ENCODE measurements at regions not wholly inside any gene's neighbourhood (a gene's known extent, or its start where the extent isn't known, plus 50 kb on each side); places are given as distances from the start of the nearest gene placed in this dataset.
A peak's percentile ranks its signal among the peaks of the same experiment; 100 is the strongest.

DNA sequence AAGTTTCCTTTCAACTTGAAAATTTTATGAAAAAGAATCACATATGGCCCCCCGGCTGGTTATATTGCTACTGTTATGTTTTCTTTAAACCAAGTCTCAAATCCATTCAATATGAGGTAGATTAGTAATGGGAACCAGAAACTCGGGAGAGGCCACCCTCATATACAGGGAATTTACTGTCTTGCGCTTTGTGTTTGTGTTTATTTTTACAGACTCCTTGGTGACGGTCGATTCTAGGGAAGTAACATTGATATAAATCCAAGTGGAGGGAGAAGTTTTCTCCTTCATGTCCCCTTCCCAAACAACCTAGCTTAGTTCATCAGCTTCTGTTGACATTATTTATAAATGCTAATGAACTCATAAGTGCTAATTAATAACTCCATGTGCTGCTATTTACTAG is 163.5 kb upstream of the LMO4 start:
- WGBS, 10 experiments = 38 to 97% (median 92%) methylated on average over 1 to 5 of the region's 5 CpGs; no CpG with 5 or more reads in 1 of the 10 experiments
- in situ Hi-C loops (cut with MboI; ENCODE audit: low pct_unique_long_range_greater_than_20kb in 2 of 9, low sequenced_read_pairs in 9 of 9, unreplicated experiment in 9 of 9) = no loop called here
- H3K4me1 ChIP-seq (replicated peaks in 1 of 2) = peaks cover 6 to 10% of the 10 kb centered on the region in 2 donors
- H3K4me3 ChIP-seq = no peak overlapping the region
- no peak overlapping the region for H3K27ac ChIP-seq
- ATAC-seq (replicated peaks in 6 of 8) = no peak

DNA sequence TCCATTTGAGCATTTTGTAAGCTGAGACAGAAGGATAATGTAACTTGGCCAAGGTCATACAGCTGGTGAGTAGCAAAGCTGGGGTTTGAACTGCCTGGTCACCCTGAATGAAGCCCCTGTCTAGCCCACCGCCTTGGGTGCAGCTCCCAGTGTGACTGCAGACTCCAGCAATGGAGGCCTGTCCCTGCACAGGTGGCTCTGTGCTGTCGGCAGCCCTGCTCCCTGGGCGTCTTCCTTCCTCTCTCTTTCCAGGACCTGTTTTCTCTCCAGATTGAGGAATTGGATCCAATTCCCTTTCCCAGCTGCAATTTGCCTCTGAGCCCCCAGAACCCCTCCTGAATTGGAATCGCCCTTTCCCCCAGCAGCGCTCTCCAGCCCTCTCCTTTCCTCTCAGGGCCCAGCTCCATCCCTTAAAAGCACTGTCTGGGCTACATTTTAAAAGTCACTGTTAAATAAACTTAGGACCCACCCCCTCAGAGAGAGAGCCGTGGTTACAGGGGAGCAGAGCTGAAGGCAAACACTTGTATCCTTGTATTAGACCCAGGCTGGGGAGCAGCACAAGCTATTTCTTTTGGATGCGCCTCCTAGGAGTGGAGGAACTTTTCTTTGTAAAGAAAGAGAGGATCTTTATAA is 161.4 kb upstream of the LMO4 start:
- in situ Hi-C loops (cut with MboI; ENCODE audit: low pct_unique_long_range_greater_than_20kb in 2 of 9, low sequenced_read_pairs in 9 of 9, unreplicated experiment in 9 of 9) = no loop called here
- 0 to 100% (median 80%) methylated on average over 1 to 5 of the region's 7 CpGs; no CpG with 5 or more reads in 1 of the 10 experiments for WGBS, 10 experiments

GRCh38 chr1:87167848-87168525 is 160.7 kb upstream of the LMO4 start:
- 22 to 100% (median 75%) methylated on average over 1 to 7 of the region's 7 CpGs for WGBS, 10 experiments
- ATAC-seq (replicated peaks in 6 of 8) = peak in 7 of 8 experiments; percentile 31 to 78 (median 43)
- in situ Hi-C loops (cut with MboI; ENCODE audit: low pct_unique_long_range_greater_than_20kb in 2 of 9, low sequenced_read_pairs in 9 of 9, unreplicated experiment in 9 of 9) = no loop called here
- peaks cover 6 to 13% of the 10 kb centered on the region in 2 donors for H3K4me1 ChIP-seq (replicated peaks in 1 of 2)
- no peak overlapping the region for H3K27ac ChIP-seq
- H3K4me3 ChIP-seq = no peak overlapping the region

More for the DNA sequence above, 161.4 kb upstream of the LMO4 start:
- Histone ChIP-seq H3K4me3 (no peak overlapping the region), H3K4me1 (replicated peaks in 1 of 2) (peaks cover 6 to 13% of the 10 kb centered on the region in 2 donors), H3K27ac (no peak overlapping the region)
- peak in 1 of 8 experiments; percentile 7 for ATAC-seq (replicated peaks in 6 of 8)

GRCh38 chr1:87169263-87169910 is 159.3 kb upstream of the LMO4 start:
- Histone ChIP-seq H3K4me1 (replicated peaks in 1 of 2) (peaks cover 6 to 13% of the 10 kb centered on the region in 2 donors), H3K4me3 (no peak overlapping the region), H3K27ac (no peak overlapping the region)
- ATAC-seq (replicated peaks in 6 of 8) = no peak
- 29 to 100% (median 92%) methylated on average over 1 to 3 of the region's 3 CpGs; no CpG with 5 or more reads in 2 of the 10 experiments for WGBS, 10 experiments
- in situ Hi-C loops (cut with MboI; ENCODE audit: low pct_unique_long_range_greater_than_20kb in 2 of 9, low sequenced_read_pairs in 9 of 9, unreplicated experiment in 9 of 9) = no loop called here

DNA sequence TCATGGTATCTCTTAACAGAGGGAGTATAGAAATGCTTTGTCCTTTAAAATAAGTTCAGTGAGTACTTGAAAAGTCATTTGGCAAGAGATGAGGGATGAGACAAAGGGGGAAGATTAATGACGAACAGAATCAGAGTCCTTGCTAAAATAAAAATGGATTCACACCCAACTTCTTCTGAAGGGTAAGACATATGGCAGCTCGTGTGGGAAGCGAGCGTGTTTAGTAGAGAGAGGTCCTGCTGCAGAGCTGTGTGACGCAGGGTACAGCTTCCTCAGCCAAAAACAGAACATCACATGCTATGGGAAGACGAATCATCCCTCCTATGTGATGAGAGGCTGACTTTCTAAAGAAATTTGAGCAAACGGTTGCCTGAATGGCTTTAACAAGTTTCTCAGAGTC is 158.5 kb upstream of the LMO4 start:
- ATAC-seq (replicated peaks in 6 of 8) = no peak
- no peak overlapping the region for H3K27ac ChIP-seq
- whole genome bisulfite sequencing, 10 experiments = 65 to 92% (median 72%) methylated on average over 2 to 7 of the region's 7 CpGs; no CpG with 5 or more reads in 4 of the 10 experiments
- in situ Hi-C loops (cut with MboI; ENCODE audit: low pct_unique_long_range_greater_than_20kb in 2 of 9, low sequenced_read_pairs in 9 of 9, unreplicated experiment in 9 of 9) = no loop called here
- H3K4me1 ChIP-seq (replicated peaks in 1 of 2) = peaks cover 6 to 13% of the 10 kb centered on the region in 2 donors
- H3K4me3 ChIP-seq = no peak overlapping the region

DNA sequence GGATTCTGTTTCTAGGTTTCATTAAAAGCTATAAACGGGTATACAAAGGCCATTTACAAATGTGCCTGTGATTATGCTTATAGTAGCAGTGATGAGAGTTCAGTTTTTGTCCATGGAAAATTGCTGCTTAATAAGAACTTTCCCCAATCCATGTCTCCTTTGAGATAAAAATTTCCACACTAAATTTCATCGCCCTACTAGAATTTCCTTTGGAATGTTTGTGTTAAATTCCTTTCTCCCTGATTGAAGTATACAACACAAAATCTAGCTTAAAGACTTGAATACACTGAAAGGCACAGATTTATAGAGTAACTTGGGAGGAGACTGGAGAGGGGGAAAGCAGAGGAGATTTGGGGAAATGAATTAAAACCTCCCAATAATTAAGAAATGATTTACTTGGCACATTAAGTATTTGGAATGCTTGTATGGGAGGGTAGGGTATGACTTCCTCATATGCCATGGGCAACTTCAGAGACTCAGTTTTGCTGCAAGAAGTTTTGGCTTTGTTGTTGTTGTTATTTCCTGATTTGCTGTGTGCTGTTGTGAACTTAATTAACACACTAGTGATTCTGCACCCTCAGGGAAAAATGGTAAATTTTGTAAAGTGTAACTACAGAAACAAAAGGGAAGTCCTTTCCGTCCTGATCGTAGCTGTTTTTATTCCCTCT is 157.6 kb upstream of the LMO4 start:
- H3K4me1 ChIP-seq (replicated peaks in 1 of 2) = peaks cover 6 to 13% of the 10 kb centered on the region in 2 donors
- in situ Hi-C loops (cut with MboI; ENCODE audit: low pct_unique_long_range_greater_than_20kb in 2 of 9, low sequenced_read_pairs in 9 of 9, unreplicated experiment in 9 of 9) = no loop called here
- no peak overlapping the region for H3K4me3 ChIP-seq
- 18 to 95% (median 67%) methylated on average over 3 to 4 of the region's 4 CpGs for WGBS, 10 experiments
- no peak overlapping the region for H3K27ac ChIP-seq
- ATAC-seq (replicated peaks in 6 of 8) = peak in 2 of 8 experiments; percentile 20 to 29

- Histone ChIP-seq H3K27ac (no peak overlapping the region), H3K4me1 (replicated peaks in 1 of 2) (peaks cover 6 to 13% of the 10 kb centered on the region in 2 donors), H3K4me3 (no peak overlapping the region)
- WGBS, 10 experiments = 78 to 100% (median 92%) methylated on average over 2 to 3 of the region's 3 CpGs; no CpG with 5 or more reads in 1 of the 10 experiments
- in situ Hi-C loops (cut with MboI; ENCODE audit: low pct_unique_long_range_greater_than_20kb in 2 of 9, low sequenced_read_pairs in 9 of 9, unreplicated experiment in 9 of 9) = no loop called here
- peak in 1 of 8 experiments; percentile 10 for ATAC-seq (replicated peaks in 6 of 8)
Measured at GRCh38 chr1:87173231-87173630, 155.4 kb upstream of the LMO4 start.

DNA sequence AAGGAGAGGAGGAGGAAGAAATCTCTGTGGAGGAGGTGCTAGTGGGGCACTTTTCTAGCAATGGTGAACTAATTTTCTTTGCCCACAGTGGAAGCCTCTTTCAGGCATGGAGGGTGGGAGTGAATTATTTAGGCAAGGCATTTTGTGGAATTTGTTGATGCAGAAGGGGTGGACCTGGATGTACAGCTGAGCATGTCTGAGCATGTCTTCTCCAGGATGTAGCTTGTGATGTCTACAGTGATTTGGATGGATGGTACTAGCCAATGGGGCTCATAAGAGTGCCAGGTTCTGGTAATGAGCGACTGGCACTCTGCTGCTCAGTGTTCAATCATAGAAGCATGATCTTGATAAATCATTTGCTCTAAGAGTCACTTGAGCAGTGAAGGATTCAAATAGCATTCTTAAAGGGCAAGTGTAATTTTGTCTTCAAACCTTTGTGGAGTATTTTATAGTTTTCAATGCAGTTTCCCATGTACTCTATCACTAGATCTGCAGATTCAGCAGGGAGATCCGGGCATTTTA is 153.9 kb upstream of the LMO4 start:
- Histone ChIP-seq H3K4me3 (no peak overlapping the region), H3K4me1 (replicated peaks in 1 of 2) (peaks cover 0 to 6% of the 10 kb centered on the region in 2 donors), H3K27ac (no peak overlapping the region)
- ATAC-seq (replicated peaks in 6 of 8) = peak in 3 of 8 experiments; percentile 45 to 88 (median 79)
- in situ Hi-C loops (cut with MboI; ENCODE audit: low pct_unique_long_range_greater_than_20kb in 2 of 9, low sequenced_read_pairs in 9 of 9, unreplicated experiment in 9 of 9) = no loop called here
- 67 to 100% (median 100%) methylated on average over 2 of the region's 2 CpGs; no CpG with 5 or more reads in 5 of the 10 experiments for WGBS, 10 experiments

DNA sequence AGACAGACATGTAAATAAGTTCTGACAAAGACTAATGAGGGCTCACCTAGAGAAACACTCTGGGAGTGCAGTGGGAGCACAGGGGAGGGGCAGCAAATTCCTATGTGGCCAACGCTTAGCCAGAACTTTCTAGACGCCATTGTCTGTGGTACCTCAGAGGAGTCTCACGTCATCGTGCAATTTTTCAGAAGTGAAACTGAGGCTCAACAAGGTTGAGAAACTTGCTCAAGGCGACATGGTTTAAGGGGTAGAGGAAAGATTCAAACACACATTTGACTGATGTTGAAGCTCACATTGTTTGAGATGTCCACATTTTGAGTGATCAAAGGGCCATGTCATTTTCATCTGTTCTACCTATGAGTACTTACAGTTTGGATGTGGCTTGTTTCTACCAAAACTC is 152.6 kb upstream of the LMO4 start:
- WGBS, 10 experiments = 60 to 100% (median 95%) methylated on average over 1 to 5 of the region's 5 CpGs
- no peak overlapping the region for H3K27ac ChIP-seq
- H3K4me3 ChIP-seq = no peak overlapping the region
- in situ Hi-C loops (cut with MboI; ENCODE audit: low pct_unique_long_range_greater_than_20kb in 2 of 9, low sequenced_read_pairs in 9 of 9, unreplicated experiment in 9 of 9) = no loop called here
- no peak for ATAC-seq (replicated peaks in 6 of 8)
- H3K4me1 ChIP-seq (replicated peaks in 1 of 2) = no peaks in the 10 kb centered on the region

- H3K27ac ChIP-seq = no peak overlapping the region
- no peaks in the 10 kb centered on the region for H3K4me1 ChIP-seq (replicated peaks in 1 of 2)
- no peak overlapping the region for H3K4me3 ChIP-seq
- in situ Hi-C loops (cut with MboI; ENCODE audit: low pct_unique_long_range_greater_than_20kb in 2 of 9, low sequenced_read_pairs in 9 of 9, unreplicated experiment in 9 of 9) = no loop called here
- no peak for ATAC-seq (replicated peaks in 6 of 8)
- 64 to 100% (median 86%) methylated on average over 1 to 5 of the region's 5 CpGs for WGBS, 10 experiments
Measured at GRCh38 chr1:87176514-87176913, 152.2 kb upstream of the LMO4 start.

GRCh38 chr1:87178441-87178840 is 150.2 kb upstream of the LMO4 start:
- ATAC-seq (replicated peaks in 6 of 8) = no peak
- WGBS, 10 experiments = 48 to 98% (median 89%) methylated on average over 1 to 4 of the region's 4 CpGs
- Histone ChIP-seq H3K4me3 (no peak overlapping the region), H3K27ac (no peak overlapping the region), H3K4me1 (replicated peaks in 1 of 2) (peaks cover 0 to 3% of the 10 kb centered on the region in 2 donors)
- in situ Hi-C loops (cut with MboI; ENCODE audit: low pct_unique_long_range_greater_than_20kb in 2 of 9, low sequenced_read_pairs in 9 of 9, unreplicated experiment in 9 of 9) = no loop called here

DNA sequence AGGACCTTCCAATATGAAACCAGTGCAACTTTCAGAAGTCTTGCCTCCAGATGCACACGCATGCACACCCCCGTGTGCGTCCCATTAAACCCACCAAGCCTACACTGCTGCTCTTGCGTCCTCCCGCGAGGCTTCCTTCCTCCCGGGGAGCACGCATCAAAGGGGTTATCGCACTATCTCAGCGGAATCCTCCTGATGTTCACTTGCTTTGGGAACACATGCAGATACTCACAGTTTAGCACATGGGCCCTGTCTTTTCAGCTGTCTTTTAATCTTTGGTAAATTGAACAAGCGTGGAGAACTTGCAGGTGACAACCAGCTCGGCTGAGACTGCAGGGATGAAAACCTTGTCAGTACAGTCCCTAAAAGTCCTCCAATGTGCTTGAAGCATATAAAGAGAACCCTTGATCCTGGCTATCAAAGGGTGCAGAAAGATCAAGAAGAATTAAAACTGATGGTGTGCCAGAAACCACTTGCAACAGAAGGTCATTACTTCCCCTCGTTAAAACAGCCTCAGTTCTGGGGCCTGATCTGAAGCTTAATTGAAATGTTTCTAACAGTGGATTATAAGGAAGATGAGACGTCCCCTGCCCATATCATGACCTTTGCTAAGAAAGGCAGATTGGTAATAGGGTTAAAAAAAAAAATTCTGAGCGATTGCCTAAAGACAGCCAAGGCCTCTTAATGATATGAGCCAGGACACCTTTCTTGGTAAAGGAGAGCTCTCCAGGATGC is 149.4 kb upstream of the LMO4 start:
- ATAC-seq (replicated peaks in 6 of 8) = no peak
- H3K4me3 ChIP-seq = no peak overlapping the region
- 78 to 96% (median 91%) methylated on average over 2 to 15 of the region's 15 CpGs for WGBS, 10 experiments
- no peak overlapping the region for H3K27ac ChIP-seq
- H3K4me1 ChIP-seq (replicated peaks in 1 of 2) = peaks cover 0 to 3% of the 10 kb centered on the region in 2 donors
- in situ Hi-C loops (cut with MboI; ENCODE audit: low pct_unique_long_range_greater_than_20kb in 2 of 9, low sequenced_read_pairs in 9 of 9, unreplicated experiment in 9 of 9) = no loop called here

Data from motor neuron (in vitro differentiated cells).